CD4-positive, alpha-beta T cell treated with Interferon gamma for 1 hour (primary cell): ENCODE measurements at regions not wholly inside any gene's neighbourhood (a gene's known extent, or its start where the extent isn't known, plus 50 kb on each side); places are given as distances from the start of the nearest gene placed in this dataset.

Source experiments
- DNase-seq: peaks from one replicate; pipeline ENCODE4 v3.0.0-alpha.2; 2020

DNA sequence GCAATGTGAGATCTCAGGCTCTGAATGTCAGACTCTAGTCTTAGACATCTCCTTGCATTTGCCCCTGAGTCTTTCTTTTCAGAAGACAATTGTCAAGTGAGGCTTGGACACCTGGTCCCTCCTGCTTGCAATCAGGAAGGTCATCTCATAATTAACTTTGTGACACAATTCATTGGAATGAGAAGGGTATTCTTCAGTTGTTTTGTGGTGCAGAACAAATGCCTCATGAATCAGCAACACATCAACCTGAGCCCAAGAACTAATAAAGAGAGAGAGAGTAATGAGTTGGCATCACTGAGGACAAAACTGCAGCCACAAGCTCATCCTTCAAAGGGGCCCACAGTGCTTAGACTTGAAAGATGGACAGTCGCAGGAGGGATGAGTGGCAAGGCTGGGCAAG lies 375.8 kb downstream of the INSC start:
- DNase-seq: no peak

DNA sequence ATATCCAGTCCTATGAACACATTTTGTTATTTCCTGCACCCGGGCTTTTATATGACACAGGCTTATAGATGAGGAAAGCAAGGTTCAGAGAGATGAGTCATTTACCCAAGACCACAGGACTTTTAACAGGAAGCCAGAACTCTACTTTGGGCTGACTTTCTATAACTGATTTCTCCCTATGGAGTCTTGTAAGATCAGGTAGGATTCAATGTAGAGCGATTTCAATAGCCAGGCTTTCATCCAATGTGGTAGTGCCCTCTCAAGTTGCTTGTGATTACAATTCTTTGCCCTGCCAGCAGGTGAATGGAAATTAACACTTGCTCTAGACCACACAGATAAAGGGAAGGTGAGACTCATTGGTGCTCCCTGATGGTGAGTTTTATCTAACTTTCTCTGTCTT lies 378.3 kb downstream of the INSC start:
- DNase-seq: no peak

DNA sequence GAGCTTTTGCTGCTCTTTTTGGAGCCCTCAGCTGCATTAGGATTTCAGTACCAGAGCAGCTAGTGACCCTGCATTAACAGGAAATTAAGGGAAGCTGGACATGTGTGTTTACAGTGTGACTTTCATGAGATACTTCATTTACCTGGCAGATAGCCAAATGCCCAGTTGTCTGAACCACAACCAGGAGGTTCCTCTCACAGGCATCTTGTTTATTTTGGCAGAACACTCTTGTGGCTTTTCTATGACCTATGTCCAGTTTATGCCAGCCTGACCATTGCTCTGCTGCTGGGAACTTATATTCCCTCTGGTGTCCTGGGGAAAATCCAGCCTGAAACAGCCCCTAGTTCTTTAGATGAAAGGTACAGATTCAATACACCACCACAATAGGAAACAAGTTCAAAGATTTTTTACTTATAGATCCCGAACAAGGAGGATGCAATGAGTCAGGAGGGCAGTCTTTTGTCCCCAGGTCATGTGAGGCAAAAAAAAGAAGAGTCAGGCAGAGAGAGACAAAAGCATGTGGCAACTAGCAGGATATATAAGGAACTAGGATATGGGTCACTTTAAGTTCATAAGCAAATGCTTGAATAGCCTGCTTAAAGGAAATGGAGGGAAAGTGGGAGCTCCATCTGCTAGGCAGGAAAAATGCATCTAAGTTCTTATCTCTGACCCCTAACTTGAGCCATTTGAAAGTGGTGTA lies 379.3 kb downstream of the INSC start:
- no peak for DNase-seq

DNA sequence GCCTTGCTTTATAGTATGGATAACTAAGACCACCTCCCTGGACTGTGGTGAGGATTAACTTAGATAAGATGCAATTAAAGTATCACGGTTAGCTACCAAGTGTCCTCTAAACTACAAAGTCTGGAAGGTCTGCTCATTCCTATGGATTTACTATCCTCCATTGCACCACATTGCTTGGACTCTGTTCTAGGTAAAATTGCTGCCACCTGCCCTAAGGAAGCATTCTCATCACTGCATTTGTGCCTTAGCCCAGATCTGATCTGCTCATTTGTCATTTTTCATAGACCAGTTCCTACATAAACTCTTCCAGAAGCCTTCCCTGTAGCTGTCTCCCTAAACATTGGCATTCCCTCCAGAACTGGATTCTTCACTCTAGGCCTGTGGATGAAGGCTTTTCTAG lies 380.0 kb downstream of the INSC start:
- no peak for DNase-seq

DNA sequence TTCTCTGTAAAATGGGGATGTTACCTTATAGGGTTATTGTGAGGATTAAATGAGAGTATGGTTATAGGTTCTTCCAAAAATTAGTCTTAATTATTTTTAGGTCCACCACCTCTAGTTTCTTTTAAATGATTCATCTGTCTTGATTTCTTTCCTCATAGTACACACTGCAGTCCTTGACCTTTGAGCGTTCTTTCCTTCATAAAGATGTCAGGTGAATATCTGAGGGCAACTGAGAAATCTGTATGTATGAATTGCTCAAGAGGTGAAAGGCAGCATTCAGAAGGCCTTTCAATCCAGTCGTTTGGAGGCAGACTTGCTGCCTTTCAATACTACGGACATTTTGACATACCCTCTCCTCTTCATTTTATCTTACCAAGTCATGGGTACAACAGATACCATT lies 380.7 kb downstream of the INSC start:
- no peak for DNase-seq

DNA sequence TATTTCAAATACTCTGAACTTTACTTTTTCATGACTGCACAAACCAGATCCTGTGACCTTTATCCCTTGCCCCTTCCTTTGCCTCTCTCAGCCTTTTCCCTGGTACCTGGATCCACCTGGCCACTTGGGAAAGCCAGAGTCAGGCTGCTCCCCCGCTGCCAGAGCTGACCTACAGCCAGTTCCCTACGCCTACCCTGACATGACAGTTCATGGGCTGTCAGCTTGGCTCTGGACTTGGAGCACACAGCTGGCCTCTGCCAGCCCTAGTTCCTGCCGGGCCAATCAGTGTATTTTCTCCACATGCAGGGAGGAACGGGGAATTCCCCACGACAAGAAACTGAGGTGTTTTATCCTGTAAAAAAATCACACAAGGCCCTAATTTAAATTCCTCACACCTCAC lies 382.6 kb downstream of the INSC start:
- no peak for DNase-seq

DNA sequence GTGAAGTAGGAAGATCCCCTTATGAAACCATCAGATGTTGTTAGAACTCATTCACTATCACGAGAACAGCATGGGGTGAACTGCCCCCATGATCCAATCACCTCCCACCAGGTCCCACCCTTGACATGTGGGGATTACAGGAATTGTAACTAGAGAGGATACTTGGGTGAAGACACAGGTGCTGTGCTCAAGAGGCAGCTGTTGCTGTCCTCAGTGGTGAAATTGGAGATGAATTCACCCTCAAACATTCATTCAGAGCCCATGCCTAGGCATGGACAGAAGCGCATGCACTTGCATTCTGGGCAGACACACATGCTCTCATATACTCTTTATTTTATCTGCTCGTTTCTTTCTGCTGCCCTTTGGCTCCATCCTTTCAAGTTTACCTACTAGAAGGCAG lies 385.0 kb downstream of the INSC start:
- no peak for DNase-seq

DNA sequence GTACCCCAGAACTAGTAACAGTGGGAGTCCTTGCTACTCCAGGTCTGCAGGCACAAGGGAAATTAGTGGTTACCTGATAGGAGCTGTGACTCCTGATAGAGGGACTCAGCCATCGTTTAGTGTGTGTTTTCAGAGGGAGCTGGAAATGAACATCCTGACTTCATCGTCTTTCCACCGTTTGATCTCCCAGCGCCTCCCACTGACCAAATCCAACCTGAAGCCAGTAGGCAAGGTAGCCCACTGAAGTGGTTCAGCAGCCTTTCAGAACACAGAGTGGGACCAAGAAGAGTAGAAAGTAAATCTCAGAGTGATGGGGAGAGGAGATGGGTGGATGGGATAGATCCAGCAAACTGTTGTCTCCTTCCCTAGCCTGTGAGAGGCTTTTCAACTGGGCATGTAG lies 385.9 kb downstream of the INSC start:
- no peak for DNase-seq

DNA sequence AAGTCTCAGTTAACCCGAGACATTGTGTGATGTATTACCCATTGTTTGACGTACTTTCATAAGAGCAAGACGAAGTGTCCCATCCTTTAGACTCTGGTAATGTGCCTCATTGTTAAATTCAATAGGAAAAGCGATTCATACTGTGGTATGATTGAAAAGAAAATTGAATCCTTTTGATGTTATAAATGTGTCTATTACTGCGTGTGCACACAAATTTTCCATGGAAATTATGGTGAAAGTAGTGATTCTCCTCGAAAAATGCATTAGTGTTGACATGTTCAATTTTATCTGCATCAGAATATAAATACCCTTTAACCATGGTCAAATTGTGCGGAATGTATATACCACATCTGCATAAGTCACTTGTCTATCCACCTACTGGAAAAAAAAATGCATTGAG lies 386.8 kb downstream of the INSC start:
- DNase-seq: no peak

DNA sequence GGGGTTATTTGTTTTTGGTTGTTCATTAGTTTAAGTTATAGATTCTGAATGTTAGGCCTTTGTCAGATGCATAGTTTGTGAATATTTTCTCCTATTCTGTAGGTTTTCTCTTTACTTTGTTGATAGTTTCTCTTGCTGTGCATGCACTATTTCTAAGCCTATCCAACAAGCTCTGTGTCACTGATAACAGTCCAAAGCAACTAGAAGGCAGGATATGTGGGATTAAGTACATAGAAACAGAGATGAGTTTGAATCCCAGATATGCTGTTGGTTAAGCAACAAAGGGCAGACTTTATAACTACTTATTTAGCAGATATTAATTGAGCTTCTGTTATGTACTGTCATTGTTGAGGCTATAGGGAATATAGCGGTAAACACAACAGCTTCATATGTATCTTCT lies 390.4 kb downstream of the INSC start:
- DNase-seq: no peak

DNA sequence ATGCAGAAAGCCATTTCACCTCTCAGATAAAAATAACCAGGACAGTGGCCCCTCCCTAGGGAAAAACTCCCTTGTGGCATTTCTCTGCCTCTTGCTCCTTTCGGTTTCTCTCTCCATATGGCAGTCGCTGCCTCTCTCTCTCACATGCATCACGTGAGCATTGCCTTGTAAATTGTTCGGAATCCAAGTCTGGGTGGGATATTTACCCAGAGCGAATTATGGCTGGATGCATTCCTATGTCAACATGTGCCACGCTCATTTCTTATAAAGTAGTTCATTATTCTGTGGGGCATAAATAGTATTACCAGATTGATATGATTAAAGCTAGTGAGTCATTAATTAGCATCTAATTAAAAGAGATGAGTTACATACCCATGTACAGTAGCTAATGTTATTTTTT lies 392.9 kb downstream of the INSC start:
- no peak for DNase-seq

DNA sequence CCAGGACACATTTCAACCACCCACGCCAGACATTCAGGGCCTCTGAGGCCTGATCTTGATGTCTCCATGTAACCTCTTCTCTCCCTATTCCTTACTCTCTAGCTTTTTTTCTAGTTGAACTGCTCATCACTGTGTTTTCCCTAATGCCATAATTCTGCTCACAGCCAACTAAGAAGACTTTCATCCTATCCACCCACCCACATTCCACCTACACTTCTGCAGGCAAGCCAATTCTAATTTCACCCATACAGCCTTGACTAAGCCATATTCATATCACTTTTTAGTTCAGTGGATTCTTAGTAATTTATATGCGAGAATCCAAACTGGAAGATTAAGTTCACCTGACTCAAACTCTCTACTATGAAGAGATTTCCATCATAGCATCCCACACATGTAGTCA lies 394.4 kb downstream of the INSC start:
- no peak for DNase-seq

DNA sequence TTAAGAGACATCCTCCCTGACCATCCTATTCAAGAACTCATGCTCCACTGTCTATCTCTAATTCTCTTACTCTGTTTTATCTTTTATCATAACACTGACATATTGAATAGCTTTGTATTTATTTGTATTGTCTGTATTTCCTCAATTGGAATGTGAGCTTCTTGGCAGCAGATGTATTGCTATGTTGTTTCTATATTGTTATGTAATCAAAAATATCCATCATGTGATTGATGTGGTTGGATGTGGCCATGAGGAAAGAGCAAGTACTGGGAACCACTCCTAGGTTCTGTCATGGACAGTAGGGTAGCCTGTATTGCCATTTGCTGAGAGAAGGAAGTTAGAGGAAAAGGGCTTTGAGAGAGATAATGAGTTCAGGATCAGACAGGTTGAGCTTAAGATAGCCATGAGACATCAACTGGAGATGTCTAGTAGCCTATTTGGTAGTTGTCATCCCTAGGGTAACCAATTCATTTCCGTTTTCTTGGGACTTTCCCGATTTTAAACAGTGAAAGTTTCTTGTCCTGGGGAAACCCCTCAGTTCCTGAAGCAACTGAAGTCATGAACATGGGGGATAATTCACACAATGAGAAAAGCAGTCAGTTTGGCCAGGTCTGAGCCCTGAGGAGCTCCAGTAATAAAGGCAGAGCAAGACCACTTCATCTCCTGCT lies 404.5 kb downstream of the INSC start:
- no peak for DNase-seq

DNA sequence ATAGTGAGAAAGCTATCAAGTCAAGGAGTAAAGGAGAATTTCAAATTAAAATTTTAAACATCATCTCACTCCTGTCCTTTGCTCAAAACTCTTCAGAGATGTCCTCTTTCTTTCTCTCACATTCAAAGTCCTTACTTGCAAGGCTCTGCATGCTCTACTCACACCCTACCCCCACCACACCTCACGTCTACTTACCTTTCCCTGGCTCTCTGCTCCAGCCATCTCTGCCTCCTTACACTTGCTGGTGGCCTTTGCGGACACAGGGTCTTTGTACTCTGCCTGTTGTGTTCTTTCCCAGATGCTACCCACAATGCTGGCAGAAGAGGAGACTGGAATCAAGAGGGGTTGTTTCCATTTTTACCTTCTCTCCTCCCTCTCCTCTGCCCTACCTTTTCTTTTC lies 405.2 kb downstream of the INSC start:
- DNase-seq: no peak

DNA sequence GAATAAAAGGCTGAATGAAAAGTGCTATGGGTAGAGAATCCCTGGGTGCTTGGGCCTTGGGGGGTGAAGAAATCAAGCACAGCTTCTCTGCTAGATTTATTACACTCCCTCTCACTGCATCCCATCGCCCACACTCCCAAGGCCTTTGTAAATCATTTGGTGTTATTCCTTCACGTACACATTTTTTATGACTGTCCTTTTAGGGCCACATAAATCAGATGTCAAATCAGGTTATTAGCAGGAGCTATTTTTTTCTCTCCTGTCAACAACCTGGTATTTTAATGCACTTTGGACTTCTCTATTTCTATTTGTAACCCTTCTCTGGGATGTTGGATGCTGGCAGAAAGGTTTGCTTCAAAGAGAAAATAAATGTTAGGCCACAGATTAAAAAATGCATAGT lies 408.8 kb downstream of the INSC start:
- DNase-seq: no peak

DNA sequence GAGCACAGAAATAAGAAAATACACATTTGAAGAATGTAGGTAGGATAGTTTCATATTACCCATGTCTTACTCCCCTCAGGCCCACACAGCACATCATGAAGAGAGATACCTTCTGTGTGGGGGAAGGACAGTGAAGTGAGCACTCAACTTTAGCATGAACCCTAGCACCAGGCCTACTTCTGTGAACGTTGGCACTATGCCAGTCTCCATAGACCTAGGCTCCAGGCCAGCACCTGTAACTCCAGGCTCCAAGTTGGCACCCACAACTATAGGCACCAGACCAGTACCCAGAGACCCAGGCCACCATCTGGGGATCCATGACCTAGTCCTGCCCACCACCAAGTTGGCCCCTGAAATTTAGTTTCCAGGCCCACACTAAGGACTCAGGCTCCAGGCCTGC lies 410.9 kb downstream of the INSC start:
- DNase-seq: no peak

DNA sequence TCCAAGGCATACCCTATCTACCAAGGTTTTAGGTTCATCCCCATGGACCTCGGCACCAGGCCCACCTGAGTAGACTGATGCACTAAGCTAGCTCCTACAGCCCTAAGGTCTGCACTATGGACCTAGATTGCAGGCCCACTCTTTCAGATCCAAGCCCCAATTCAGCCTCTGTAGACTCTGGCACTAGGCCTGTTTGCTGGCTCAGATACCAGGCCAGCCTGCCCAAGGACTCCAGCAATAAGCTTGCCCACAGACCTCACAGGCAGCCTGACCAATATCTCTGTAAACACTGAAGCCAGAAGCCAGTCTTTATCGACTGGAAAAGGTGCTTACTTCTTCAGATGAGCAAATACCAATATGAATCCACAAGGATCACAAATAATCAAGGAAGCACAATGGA lies 411.3 kb downstream of the INSC start:
- DNase-seq: no peak

DNA sequence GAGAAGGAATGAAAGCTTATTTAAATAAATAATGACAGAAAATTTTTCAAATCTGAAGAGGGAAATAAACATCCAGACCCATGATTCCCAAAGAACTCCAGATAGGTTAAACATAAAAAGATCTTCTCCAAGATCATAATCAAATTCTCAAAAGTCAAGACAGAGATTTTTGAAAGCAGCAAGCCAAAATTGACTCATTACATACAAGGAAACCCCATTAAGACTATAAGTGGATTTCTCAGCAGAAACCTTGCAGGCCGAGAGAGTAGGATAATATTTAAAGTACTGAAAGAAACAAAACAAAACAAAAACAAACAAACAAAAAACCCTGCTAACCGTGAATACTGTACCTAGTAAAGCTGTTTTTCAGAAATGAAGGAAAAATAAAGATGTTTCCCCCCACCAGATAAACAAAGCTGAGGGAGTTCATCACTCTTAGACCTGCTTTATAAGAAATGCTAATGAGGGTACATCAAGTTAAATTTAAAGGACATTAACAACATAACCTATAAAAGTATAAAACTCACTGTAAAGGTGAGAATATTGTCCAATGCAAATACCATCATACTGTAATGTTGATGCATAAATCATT lies 412.2 kb downstream of the INSC start:
- DNase-seq: no peak

DNA sequence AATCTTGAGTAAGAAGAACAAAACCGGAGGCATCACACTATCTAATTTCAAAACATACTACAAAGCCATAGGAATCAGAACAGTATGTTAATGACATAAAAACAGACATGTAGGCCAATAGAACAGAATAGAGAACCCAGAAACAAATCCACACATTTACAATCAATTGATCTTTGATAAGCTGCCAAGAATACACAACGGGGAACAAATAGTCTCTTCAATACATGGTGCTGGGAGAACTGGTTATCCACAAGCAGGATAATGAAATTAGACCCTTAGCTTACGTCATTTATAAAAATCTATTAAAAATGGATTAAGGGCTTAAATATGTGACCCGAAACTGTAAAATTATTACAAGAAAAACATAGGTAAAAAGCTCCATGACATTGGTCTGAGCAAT lies 417.7 kb downstream of the INSC start:
- no peak for DNase-seq

DNA sequence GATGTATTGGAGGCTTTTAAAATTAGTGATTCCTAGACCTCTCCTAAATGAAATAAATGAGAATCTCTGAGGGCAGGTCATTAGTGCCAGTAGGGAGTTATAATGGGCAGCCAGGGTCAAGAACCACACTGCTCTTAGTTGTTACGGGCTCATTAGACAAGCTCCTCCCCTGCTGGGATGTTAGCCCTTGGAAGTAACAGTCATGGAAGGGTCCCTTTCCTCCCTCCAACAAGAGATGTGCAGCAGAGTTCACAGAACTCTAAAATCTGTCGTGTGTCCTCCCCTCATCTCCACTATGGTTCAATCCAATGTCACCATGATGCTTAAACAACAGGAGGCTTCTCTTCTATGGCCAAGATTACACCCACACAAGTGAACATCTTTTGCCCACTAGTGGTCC lies 419.5 kb downstream of the INSC start:
- DNase-seq: no peak

DNA sequence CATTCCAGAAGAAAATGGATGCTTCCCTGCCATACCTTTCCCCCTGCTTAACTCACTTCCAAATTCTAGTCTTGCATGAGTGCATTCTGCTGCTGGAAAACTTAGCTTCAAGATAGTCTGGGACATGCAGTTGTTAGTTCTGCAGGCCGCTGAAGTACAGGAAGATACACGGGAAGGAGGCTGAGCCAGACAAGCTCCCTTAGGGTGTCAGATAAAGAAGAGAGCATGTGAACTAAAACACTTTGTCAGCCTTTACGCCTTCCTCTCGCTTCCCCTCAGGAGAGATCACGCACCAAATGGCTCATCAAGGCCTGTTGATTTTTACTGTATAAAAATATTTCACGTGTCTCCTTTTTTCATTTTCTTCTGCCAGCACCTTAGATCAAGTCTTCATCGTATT lies 420.7 kb downstream of the INSC start:
- no peak for DNase-seq

DNA sequence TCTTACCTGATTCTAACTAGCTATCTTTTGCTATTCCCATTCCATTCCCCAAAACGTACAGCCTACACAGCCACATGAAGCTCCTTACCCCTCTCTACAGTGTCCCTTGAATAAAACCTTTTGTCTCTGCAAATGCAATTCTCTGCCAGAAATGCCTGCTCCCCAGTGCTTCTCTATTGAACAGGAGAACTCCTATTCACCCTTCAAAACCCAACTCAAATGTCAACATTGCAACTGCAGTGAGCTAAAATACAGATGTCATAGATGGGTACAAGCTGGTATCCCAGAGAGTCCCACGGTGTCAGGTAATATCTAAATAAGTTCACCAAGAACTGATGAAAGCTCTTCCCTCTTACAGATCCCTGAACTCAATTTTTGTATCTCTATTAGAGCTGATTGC lies 421.7 kb downstream of the INSC start:
- no peak for DNase-seq

DNA sequence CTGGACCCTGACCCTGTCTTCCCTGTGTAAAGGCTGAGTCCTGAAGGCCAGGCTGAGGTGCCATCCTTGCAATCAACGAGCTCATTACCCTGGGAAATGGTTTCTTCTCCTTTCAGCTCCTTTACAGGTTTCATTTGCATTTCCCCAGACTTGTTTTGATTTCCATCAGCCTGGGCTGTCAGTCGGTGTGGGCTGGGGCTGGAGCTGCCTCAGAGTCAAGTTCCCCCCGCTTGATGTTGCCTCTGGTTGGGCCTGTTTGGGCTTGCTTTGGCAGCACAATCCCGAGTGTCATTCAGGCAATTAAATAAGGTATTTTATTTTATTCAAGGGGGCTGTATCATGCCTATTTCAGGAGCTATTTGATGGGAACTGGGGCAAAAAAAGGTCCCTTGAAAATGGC lies 424.9 kb downstream of the INSC start:
- DNase-seq: no peak

DNA sequence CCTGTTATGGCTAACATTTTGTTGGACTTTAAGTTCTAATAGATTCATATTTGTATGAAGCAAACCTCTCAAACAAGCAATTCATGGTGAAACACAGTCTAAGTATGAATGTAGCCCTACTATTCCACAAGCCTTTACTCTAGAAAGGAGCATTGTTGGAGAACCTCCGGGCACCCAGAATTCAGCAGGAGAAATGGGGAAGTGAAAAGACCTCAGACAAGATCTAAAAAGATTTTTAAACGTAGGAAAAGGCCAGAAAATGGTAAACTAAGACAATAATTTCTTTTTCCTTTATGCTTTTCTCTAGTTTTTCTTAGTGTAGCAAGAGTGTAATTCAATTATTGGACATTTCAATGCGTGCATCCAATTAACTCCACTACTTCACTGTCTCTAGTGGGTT lies 426.4 kb downstream of the INSC start:
- DNase-seq: no peak

DNA sequence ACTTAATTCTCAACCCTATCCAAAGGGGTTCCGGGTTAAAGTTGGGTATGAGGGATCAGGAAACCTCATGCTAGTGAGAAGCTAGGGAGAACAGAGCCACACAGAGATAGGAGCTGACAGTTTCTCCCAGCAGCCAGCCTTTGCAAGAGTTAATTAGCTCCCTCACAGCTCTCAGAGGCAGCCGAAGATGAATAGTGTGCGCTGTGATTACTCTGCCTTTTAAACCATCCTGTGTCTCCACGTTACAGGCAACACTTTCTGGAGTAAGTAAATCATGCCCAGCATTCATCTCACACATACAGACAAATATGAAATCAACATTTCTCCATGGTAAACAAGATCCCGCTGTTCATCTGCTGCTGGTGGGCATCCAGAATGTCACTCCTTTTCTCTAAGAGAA lies 429.6 kb downstream of the INSC start:
- DNase-seq: no peak
